ENCODE measurements at regions not wholly inside any gene's neighbourhood (a gene's known extent, or its start where the extent isn't known, plus 50 kb on each side); places are given as distances from the start of the nearest gene placed in this dataset.

DNA sequence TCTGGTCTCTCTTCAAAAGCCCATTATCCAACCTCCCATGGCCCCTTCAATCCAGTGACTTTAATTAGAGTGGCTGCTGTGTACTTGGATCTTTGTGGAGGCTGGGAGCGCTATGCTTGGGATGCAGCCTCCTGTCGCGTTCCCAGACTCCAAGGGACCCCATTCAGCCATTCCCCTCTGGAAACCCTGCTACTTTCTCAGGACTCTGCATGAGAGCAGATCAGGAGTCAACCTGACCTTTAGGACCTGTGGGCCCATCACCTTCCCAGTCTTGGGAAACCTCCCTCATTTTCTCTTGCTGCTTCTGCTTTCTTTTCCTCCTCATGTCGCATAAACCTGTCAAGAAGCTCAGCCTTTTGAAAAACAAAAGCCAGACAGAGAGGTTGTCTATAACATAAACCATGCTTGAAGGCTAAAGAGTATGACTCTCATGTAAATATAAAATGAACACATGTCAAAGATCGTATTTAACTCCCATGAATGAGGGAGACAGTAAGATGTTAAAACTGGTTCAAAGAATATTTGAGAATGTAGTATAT lies 143.1 kb upstream of the PELI1 start:
- no peak for DNase-seq

DNA sequence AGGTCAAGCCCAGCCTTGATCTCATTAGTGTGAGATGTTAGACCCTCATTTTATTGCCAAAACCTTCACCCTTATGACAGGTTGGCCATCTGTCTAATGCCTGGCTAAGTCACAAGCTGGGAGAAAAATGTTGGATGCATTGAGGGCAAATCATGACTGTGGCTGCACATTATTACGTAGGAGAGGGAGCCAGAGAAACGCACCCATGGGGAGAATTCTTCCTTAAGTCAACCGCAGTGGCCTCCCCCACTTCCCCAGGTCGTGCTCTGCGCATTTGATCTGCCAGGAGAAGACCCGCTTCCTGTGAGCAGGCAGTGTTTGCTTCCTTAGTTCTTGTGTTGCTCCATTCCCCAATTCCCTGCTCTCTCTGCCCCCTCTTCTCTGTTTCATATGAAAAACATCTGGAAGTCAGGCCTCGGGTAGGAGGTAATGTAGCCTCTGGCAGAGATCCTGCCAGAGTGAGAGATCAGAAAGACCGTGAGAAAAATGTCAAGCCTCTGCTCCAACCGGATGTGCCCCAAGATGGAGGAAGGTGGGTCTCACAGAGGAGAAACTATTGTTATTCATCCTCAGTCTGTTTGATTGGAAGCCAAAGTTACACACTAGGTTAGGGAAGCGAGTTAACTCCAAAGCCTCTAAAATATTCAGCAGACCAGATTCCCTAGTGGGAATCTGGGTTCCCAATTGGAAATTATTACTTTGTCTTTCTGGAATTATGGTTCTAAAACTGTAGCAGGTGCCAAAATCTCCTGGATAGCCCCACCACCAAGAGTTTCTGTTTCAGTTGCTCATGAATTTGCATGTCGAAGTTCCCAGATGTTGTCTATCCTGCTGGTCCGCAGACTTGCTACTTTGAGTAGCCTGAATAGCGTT lies 144.3 kb upstream of the PELI1 start:
- no peak for DNase-seq

DNA sequence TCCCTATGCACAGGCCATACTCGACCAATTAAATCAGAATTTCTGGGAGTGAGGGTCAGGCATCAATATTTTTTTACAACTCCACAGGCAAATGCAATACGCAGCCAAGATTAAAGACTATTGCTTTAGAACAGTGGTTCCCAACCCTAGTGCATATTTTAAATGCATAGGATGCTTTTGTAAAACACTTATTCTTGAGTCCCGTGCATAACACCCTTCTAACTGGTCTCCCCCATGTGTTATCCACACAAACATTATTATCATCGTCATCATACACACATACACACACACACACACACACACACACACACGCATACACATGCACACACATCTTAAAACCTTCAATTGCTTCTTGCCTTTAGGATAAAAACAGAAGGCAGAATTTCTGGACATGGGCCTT lies 145.0 kb upstream of the PELI1 start:
- DNase-seq: no peak

DNA sequence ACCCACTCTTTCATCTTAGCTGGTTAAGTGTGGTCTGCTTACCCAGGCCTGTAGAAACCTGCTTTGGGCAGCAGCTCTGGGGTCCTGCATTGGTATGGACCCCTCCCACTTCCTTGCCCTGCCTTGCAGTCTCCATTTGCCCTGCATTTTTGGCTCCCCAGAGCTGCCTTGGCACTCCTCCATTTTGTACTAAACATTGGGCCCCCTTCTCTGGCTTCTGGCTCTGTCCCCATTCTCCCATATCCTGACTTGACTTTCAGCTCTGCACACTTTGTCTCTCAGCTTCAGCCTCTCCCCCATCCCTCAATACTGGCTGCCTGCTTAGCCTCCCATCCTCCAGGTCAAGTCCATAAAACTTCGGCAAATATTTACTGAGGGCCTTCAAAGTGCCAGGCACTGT lies 145.5 kb upstream of the PELI1 start:
- no peak for DNase-seq

DNA sequence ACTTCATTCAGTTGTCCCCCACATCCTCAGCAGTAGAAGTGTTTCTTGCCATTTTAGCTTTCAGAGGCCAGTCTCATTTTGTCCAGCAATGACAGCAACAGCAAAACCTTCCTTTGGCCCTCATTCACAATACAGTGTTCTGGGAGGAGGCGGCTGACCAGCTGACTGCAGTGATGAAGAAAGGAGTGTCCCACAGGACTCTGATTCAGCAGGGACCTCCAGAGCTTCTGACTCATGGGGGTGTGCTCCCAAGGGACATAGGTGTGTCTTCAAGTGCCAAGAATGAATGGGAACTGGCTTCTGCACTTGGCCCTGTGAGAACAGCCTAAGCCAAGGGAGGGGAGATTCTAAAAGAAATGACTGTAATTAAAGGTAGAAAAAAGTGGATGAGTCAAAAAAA lies 147.0 kb upstream of the PELI1 start:
- no peak for DNase-seq

DNA sequence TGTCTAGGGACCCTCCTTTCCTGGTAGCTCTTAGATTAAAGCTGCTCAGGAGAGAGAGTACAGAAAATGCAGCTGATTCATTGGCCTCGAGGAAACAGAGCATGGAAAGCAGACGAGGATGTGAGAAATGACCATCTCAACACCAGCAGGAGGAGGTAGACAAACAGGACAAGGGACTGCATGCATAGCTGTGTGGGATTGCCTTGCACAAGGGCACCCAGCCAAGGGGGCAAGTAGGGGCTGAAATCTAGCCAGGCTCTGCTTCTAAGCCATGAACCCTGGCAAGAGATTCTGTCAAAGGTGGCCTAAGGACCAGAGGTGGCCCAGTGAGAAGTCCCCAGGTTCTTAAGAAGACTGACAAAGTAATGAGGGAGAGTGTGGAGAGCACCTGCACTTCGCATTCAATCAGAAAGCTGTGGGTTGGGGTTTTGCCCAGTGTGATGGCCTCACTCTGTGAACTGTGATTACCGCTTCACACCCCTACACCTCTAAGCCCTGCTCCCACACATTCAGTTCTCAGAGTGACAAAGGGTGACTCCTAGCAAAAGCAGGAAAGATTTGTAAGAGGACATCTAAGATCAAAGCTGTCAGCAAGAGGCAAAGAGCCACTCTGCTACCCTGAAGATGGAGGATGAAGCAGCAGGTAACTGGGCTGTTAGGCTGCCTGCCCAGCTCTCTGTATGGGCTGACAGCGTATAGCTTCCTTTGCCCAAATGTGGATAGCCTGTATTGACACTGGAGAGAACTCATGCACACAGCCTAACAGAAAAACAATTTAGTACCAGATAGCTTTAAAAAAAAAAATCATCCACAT lies 151.3 kb upstream of the PELI1 start:
- DNase-seq: peak; percentile 59

GRCh38 chr2:64296140-64296480 lies 151.9 kb upstream of the PELI1 start:
- no peak for DNase-seq

DNA sequence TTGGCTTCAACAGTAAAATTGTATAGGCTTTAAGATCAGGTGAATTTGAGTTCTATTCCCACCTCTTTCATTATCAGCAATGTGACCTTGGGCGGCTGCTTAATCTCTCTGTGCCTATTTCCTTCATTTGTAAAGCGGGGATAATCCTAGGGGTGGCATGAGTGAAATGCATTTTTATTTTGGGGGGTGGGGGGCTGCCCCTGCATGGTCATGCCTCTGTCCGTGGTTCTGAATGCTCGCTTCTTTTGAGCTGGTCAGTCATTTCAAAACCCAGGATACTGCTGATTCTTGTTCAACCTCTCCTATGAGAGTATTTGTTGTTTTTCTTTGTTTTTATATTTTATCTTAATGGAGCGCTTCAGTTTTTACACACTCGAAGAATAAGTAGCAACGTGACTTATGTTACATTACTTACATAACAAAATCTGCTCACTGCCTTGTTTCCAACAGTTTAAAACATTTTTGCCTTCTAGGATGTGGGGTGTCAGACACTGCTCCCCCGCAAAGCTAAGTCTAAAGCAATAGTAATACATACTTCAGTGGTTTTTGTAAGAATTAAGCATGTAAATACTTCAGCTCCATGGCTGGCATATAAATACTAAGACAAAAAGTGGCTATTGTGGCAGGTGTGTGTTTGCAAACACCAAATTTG lies 152.6 kb upstream of the PELI1 start:
- no peak for DNase-seq

GRCh38 chr2:64298161-64298560 lies 153.9 kb upstream of the PELI1 start:
- DNase-seq: peak; percentile 33

DNA sequence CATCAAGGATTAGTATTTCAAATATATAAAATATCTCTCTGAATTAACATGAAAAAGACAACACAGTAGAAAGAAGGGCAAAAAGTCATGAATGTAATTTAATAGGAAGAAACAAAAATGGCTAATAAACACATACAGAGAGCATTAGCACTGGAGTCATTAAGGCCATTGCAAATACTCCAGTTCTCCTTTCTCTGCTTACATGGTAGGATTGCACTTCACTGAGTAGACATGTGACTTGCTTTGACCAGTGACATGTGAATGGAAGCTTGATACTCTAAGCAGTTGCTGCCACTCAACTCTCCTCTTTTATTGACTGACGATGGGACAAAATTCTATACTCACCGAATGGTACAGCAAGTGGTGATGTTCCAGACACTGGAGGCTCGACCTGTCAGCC lies 153.9 kb upstream of the LGALSL start:
- no peak for DNase-seq

DNA sequence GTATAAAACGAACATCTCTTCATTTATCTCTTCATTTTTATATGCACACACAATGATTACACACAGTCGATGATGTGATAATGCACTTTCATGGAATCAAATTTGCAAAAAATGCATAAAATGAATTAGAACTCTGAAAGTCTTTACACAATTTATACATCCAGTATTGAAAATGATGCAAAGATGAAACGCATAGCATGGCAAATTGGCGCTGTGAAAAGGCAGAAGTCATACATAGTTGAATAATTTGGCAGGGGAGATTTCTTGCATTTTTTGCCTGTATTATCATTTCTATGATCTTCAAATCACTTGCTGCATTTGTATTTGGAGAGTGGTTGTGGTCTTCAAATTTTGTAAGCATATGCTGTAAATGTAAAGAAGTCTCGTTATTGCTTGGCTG lies 150.7 kb upstream of the LGALSL start:
- no peak for DNase-seq

DNA sequence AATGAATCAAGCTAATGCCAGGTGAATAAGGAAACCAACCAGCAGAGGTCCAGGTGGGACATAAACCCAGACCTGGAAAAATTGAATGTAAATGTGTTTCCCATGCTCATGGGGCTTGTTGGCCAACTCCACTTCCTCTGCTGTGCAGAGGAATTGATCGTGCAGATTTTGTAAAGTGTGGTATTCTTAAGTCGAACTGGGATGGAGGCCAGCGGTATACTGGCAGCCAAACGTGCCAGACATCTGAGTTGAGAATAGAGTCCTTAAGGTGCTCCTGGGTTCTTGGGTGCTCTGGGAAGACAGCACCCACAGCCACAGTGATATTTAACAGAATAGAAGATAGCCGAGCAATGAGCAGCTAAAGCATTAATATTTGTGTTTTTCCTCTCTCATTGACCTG lies 146.5 kb upstream of the LGALSL start:
- no peak for DNase-seq

DNA sequence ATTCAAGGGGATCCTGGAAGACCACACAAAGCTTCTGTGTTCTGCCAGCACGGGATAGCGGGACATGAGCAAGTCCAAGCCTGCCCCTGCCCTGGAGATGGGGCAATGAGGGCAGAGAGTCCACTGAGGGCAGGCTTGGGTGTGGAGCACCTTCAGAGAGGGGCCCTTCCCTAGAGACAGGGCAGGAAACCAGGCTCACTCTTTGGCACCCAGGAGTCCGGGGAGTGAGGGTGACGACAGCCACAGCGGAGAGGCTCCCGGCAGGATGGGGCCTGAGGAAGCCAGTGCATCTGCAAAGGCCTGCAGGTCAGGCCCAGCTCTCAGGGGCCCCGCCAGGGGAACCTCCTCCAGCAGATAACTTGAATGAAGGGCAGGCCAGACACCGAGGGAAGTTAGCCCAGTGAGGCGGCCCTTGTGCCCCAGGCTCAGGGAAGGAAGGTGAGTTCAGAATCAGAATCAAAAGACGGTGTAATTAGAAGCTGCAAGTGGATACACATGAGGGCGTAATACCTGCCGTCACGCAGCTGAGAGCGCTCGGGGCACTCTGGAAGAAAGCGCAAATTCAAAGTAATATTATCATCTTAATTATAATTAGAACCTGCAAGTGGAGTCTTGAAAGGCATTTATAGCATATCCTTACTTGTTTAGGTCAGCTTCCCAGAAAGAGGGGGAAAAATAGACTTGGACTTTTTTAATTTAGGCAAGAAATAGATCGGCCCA lies 142.6 kb upstream of the LGALSL start:
- no peak for DNase-seq

DNA sequence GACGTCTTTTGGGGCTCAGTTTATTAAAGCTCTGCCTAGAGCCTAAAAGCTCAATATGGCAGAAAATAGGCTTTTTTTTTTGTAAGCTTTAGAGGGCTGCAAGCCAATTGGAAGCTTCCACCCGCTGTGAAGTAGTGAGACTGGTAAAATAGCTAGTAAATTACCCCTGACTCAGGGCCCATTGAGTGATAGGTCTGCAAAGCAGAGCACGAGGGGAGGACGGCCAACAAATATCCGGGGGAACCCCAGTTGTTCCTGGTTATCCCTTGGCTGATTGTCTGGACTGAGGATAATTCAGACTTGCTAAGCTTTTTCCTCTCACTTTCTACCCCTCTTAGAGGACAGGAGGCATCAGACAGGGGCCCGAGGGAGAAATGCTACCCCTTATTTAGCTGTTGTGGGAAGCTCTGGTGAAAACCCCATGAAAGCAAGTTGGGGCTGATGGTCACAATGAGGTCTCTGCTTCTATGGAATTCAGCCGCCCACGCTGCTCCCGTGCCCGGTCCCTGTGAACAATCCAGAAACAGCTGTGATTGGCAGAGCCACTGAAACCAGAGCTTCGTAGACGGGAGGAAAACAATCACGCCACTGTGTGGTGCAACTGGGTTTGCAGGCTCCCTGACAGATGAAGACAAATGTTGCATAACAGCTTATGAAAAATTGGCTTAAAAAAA lies 141.9 kb upstream of the LGALSL start:
- no peak for DNase-seq

GRCh38 chr2:64312622-64313397 lies 141.2 kb upstream of the LGALSL start:
- DNase-seq: no peak

- no peak for DNase-seq
Measured at GRCh38 chr2:64313398-64313723, 140.6 kb upstream of the LGALSL start.

GRCh38 chr2:64315291-64315960 lies 138.5 kb upstream of the LGALSL start:
- no peak for DNase-seq

DNA sequence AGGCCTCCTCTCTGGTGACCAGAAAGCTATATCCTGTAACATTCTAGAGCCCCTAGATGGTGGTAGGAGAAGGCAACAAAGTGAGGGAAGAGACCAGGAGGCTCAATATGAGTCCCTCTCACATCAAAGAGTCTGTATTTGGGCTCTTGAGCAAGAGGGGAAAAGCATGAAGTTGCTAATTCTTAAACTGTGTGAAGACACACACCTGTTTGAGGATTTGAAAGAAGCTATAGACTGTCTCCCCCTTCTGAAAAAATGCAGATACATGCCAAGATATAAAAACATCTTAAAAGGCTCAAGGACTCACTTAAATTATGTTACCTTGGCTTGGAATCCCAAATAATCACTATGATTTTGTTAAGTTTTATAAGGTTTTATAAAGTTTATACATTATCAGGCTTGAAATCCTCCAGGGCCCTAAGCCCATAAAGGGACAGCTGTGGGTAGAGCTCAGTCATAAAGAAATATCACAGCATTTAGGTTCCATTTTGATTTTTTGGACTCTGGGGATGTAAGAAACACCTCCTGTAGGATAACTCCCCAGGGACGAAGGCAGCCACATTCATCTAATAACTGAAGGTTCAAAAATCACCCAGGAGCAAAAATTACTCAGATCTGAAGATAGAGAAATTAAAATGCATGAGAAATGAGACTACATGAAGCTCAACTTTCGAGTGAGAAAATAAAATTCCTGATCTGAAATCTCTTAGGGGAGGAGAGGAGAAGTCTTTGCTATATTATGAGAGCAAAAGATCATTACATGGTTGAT lies 136.1 kb upstream of the LGALSL start:
- no peak for DNase-seq

GRCh38 chr2:64318476-64318748 lies 135.6 kb upstream of the LGALSL start:
- no peak for DNase-seq

- DNase-seq: no peak
Measured at GRCh38 chr2:64319896-64320295, 134.1 kb upstream of the LGALSL start.

DNA sequence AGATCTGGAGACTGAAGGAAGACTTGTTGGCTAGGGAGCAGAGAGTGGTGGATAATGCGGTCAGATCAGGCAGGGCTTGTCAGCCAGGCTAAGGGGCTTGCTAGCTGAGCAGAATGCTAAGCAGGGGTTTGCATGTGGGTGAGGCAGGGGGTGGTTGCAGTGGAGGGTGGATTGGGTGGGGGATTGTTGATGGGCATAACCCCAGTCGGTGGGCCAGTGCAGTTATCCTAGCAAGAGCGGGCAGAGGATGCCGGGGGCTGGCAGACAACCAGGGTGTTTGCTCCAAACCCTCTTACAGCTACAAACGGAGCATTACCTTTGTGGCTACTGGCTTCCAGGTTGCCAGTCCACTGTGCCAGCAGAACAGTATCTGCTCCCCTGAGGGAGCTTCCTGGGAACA lies 131.5 kb upstream of the LGALSL start:
- DNase-seq: no peak

Measured in activated CD4-positive, alpha-beta T cell treated with anti-CD3 and anti-CD28 coated beads, Interleukin-10, Interleukin-2, amounts not matched to agents 100 ng/mL and 50 ng/mL, durations not matched to agents 16 hours and 8 hours (primary cell).